NT2/D1 (cell line): ENCODE measurements at regions not wholly inside any gene's neighbourhood (a gene's known extent, or its start where the extent isn't known, plus 50 kb on each side); places are given as distances from the start of the nearest gene placed in this dataset.

Experiments
- SUZ12 ChIP-seq: IDR thresholded peaks from 2 replicates; pipeline ENCODE4 v1.6.1; 2011; ENCODE audit not compliant: insufficient read length, insufficient read depth; ENCODE audit errors: extremely low read depth
- YY1 ChIP-seq: IDR thresholded peaks from 2 replicates; pipeline ENCODE4 v1.6.1; 2011; ENCODE audit not compliant: insufficient read length, insufficient read depth
- ZNF274 ChIP-seq: IDR thresholded peaks from 2 replicates; pipeline ENCODE4 v1.6.1; 2011; ENCODE audit warnings: mild to moderate bottlenecking, low read depth, low read length

DNA sequence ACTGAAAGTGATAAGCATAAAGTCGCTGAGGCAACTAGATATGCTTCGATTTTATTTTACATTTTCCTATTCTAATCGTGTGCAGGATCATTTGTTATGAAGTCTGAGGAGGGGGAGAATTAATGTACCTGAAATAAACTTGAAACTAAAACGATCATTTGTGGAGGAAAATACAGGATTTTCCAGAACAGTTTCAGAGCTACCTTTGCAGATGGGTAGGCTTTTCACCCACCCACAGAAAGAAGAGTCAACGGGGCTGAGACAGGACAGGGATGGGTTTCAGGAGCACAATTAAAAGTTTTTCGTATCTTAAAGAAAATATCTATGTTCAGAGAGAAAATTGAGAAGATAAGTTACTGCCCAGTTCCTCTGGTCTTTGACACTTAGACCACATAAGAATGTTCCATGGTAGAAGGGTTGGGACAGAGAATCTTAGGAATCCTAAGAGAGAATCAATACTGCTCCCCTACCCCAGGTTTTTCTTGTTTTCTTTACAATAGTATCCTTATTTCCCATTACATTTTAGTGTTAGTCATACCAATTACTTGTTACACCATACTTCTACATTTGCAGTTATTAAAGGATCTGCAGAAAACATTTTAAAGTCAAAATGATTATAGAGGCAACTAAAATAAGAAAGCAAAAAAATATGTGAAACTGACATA, 211.4 kb downstream of the DEPDC1B start:
- TF ChIP-seq YY1 = no peak
- TF ChIP-seq ZNF274 = no peak
- TF ChIP-seq SUZ12 = no peak
